Activated naive CD4-positive, alpha-beta T cell treated with anti-CD3 and anti-CD28 coated beads, Interleukin-2, amount 50 U/mL, for 24 hours (primary cell): ENCODE measurements at regions not wholly inside any gene's neighbourhood (a gene's known extent, or its start where the extent isn't known, plus 50 kb on each side); places are given as distances from the start of the nearest gene placed in this dataset.

Experiments
- H3K27ac Mint-ChIP-seq: one replicate; pipeline ENCODE4 v1.8.0; 2021; ENCODE audit warnings: mild to moderate bottlenecking, mixed read lengths
- H3K27me3 Mint-ChIP-seq: one replicate; pipeline ENCODE4 v1.8.0; 2021; ENCODE audit warnings: mixed read lengths
- H3K36me3 Mint-ChIP-seq: one replicate; pipeline ENCODE4 v1.8.0; 2021; ENCODE audit warnings: mixed read lengths
- H3K4me1 Mint-ChIP-seq: one replicate; pipeline ENCODE4 v1.8.0; 2021; ENCODE audit warnings: mixed read lengths
- H3K4me3 Mint-ChIP-seq: one replicate; pipeline ENCODE4 v1.8.0; 2021; ENCODE audit warnings: mild to moderate bottlenecking, mixed read lengths
- H3K9me3 Mint-ChIP-seq: one replicate; pipeline ENCODE4 v1.8.0; 2021; ENCODE audit warnings: mixed read lengths

DNA sequence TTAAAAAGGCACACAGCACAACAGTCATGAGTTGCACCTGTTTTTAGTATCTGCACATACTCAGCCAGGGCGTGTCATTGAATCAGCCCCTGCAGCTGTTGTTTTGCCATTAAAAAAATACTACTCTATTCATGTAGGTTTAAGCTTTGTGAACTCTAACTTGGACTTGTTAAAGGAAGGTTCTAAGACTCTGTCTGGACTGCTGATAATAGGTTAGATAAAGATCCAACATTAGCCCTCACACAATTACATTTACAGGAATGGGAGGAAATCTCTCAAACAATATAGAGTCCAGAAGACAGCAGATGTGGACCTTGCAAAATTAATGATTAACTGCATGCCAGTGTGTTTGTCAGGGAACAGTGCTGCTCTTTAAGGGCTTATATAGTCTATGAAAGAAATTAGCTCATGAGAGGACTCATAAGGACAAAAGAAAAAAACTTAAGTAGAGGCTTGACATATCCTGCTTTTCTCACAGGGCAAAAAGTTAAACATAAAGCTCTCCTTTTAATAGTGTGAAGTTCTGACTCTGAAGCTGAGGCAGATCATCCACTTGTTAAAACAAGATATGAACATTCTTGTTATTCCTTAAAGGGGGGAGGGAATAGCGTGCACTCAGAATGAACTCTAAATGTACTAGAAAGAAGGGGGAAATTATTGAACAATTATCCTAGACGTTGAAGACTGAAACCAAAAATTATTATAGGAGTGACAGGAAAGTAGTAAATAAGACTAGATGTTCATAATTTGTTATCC lies 243.6 kb downstream of the NDFIP2 start:
- Mint-ChIP-seq H3K36me3 (no peaks in the 10 kb centered on the region), H3K9me3 (peaks cover 4% of the 10 kb centered on the region), H3K27ac (no peak overlapping the region), H3K4me1 (no peaks in the 10 kb centered on the region), H3K4me3 (no peak overlapping the region), H3K27me3 (peaks cover 3% of the 10 kb centered on the region)

DNA sequence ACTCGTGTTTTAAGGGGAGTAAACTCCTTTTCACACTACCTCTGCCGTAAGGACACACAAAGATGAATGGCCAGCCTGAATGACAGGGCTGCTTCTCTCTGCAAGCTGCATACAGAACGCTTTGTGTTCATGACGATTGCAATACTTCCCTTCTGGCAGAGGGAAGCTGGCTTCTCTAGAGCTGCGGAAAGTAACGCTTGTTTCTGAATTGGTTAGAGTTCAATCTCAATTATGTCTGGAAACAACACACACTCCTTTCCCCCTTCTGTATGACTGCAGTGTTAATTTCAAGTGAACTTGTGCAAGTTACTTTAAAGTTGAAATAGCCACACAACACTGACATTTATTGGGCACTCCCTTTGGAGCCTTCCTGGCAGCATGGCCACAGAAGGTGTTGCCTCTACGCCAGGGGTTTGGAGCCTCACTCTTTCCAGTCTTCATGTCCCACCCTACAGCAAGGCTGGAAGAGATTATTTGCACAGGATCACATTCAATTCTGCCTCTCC lies 242.6 kb downstream of the NDFIP2 start:
- Mint-ChIP-seq H3K9me3 (peaks cover 4% of the 10 kb centered on the region), H3K4me1 (no peaks in the 10 kb centered on the region), H3K4me3 (no peak overlapping the region)

DNA sequence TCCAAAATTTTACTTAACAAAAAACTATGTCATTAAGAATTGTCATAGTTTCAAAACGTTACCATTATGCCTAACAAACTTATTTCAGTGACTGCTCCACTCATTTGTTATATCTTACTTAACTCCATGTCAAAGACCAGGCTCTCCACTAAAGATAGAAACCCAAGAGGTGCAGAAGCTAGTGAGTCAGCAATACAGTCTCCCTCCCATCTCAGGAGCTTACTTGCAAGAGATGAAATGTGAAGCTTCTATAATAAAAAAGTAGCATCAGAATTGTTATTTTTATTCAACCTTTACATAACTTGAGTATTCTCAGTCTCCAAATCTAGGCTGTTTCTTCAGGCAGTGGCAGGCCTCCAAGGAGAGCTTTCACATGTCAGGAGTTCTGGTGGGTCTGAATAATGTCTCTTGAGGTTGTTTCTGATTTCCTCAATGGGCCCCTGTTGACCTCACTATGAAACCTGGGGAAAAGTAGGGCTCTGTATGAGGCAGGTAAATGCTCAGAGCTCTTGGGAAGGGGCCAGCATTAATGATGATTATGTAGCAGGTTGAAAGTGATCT lies 242.0 kb downstream of the NDFIP2 start:
- Mint-ChIP-seq H3K27ac (no peak overlapping the region), H3K4me3 (no peak overlapping the region), H3K9me3 (peaks cover 4% of the 10 kb centered on the region), H3K36me3 (no peaks in the 10 kb centered on the region), H3K27me3 (peaks cover 3% of the 10 kb centered on the region), H3K4me1 (no peaks in the 10 kb centered on the region)

More for the DNA sequence above, 242.6 kb downstream of the NDFIP2 start:
- H3K27ac Mint-ChIP-seq: peak overlapping the region; percentile 60
- peaks cover 3% of the 10 kb centered on the region for H3K27me3 Mint-ChIP-seq
- no peaks in the 10 kb centered on the region for H3K36me3 Mint-ChIP-seq

DNA sequence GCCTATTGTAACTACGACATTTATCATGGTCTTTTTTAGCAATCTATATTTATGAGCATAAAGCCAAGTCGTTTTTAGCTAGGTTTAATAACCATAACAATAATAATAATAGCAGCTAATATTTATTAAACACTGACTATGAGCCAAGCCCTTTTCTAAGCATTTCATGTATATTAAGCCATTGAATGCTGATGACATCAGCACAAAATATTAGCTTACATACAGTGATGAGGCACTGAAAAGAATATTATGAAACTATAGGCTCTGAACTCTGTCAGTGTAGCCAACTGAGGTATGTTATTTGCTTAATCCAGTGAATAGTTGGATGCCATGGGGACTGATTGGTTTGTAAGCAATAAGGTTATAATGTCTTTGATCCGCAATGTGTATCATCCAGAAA lies 235.2 kb downstream of the NDFIP2 start:
- Mint-ChIP-seq H3K4me3 (no peak overlapping the region), H3K4me1 (no peaks in the 10 kb centered on the region), H3K27ac (no peak overlapping the region), H3K27me3 (peaks cover 6% of the 10 kb centered on the region), H3K36me3 (no peaks in the 10 kb centered on the region), H3K9me3 (peaks cover 7% of the 10 kb centered on the region)

DNA sequence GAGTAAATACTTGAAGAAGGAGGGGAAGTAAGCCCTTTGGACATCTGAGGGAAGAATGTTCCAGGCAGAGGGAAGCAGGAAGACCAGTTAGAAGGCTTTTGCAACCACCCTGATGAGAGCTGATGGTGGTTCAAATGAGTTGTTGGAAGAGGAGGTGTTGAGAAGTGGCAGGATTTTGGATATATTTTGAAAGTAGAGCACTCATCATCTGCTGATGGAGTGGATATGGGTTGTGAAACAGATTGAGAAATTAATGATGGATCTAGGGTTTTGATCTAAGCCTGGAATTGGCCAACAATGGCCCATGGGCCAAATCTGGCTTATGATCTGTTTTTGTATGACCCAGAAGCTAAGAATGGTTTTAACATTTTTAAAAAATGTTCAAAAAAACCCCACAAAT lies 230.7 kb downstream of the NDFIP2 start:
- no peak overlapping the region for H3K27ac Mint-ChIP-seq
- H3K9me3 Mint-ChIP-seq: peaks cover 3% of the 10 kb centered on the region
- no peaks in the 10 kb centered on the region for H3K36me3 Mint-ChIP-seq
- peaks cover 4% of the 10 kb centered on the region for H3K27me3 Mint-ChIP-seq
- H3K4me1 Mint-ChIP-seq: no peaks in the 10 kb centered on the region
- no peak overlapping the region for H3K4me3 Mint-ChIP-seq

DNA sequence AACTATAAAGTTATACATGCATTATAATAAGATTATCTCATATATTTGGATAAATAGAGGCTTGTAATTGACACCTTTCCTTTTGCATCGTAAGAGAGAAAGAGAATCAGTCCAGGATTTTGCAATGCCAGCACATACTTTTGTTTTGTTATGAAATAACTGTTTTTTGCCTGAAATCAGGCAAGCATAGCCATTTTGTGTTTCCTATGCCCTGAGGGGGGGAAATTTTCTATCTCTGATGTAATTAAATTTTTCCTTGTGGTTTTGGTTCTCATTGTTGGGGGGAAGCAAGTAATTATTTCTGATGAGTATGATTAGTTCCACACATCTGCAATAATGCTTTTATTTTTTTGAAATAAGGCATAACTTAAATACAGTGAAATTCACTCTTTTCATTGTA lies 229.4 kb downstream of the NDFIP2 start:
- H3K27me3 Mint-ChIP-seq: peaks cover 4% of the 10 kb centered on the region
- H3K4me1 Mint-ChIP-seq: no peaks in the 10 kb centered on the region
- H3K27ac Mint-ChIP-seq: no peak overlapping the region
- H3K36me3 Mint-ChIP-seq: no peaks in the 10 kb centered on the region
- H3K4me3 Mint-ChIP-seq: no peak overlapping the region
- peaks cover 3% of the 10 kb centered on the region for H3K9me3 Mint-ChIP-seq

DNA sequence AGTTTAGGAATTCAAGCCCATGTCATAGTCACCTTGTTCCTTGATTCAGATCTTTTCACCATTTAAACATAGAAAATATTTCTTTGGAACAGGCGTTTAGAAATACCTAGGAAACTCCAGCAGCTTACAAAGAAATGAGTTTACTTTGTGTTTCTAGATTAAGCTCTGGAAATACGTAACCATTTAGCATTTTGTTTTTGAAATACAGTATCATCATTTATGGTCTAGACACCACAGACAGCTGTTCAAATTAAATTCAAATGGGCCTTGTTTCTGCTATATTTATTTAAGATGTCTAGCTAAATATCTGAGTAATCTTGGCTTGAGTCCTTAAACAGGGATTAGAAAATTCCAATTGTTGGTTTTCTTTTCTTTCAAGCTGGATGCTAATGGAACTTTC lies 228.5 kb downstream of the NDFIP2 start:
- Mint-ChIP-seq H3K4me1 (no peaks in the 10 kb centered on the region), H3K27me3 (peaks cover 4% of the 10 kb centered on the region), H3K9me3 (peaks cover 3% of the 10 kb centered on the region), H3K27ac (no peak overlapping the region), H3K4me3 (no peak overlapping the region), H3K36me3 (no peaks in the 10 kb centered on the region)

DNA sequence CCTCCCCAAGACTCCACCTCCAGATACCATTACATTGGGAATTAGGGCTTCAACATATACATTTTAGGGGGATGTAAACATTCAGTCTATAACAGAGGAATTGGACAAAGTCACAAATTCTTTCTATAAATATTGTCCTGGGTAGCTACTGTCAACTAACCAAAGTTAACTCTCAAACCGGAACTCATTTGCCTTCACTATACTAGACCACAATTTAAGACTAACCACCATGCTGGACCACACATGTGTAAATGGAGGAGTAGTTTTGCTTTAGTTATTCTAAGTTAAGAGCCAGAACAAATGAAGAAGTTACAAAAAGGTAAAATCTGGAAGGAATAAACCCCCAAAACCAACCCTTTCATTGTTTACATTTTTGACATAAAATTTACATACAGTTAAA lies 222.8 kb downstream of the NDFIP2 start:
- H3K4me3 Mint-ChIP-seq: no peak overlapping the region
- peaks cover 4% of the 10 kb centered on the region for H3K27me3 Mint-ChIP-seq
- no peaks in the 10 kb centered on the region for H3K36me3 Mint-ChIP-seq
- no peaks in the 10 kb centered on the region for H3K4me1 Mint-ChIP-seq
- no peaks in the 10 kb centered on the region for H3K9me3 Mint-ChIP-seq
- no peak overlapping the region for H3K27ac Mint-ChIP-seq

DNA sequence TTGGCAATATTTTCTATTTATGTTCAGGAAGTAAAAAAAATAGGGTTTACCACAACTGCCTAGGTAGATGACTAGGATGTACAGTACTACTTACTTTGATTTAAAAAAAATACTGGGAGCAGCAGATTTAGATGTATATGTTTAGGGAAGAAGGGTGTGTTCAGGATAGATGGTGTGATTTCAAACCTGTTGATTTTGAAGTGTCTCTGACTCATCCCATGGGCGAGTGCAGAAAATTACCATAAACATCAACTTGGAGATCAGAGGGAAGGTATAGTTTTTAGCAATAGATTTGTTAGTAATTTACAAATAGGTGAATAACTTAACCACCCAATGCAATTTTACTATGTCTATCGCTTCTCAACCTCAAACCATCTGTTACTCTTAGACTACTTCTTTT lies 214.8 kb downstream of the NDFIP2 start:
- H3K27ac Mint-ChIP-seq: no peak overlapping the region
- peaks cover 10% of the 10 kb centered on the region for H3K27me3 Mint-ChIP-seq
- no peak overlapping the region for H3K4me3 Mint-ChIP-seq
- H3K36me3 Mint-ChIP-seq: no peaks in the 10 kb centered on the region
- no peaks in the 10 kb centered on the region for H3K4me1 Mint-ChIP-seq
- H3K9me3 Mint-ChIP-seq: no peaks in the 10 kb centered on the region

DNA sequence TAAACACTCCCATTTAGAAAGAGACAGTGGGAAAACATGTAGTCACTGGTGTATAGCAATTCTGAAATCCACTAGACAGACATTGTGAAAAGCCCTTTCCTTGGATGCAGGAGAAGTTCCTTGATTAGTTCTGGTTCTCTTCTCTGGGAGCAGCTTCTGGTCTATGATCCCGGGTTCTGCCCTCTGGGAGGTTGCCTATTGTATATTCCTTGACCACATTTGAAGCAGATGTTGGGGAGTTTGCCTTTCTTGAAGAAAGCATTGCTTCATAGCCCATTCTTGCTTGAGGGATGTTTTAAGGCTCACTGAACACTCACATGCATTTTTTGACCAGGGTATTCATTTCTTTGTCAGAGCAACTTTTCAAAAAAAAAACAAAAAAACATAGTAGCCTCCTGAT lies 211.9 kb downstream of the NDFIP2 start:
- H3K36me3 Mint-ChIP-seq: no peaks in the 10 kb centered on the region
- no peaks in the 10 kb centered on the region for H3K4me1 Mint-ChIP-seq
- H3K9me3 Mint-ChIP-seq: no peaks in the 10 kb centered on the region
- H3K4me3 Mint-ChIP-seq: no peak overlapping the region
- H3K27ac Mint-ChIP-seq: no peak overlapping the region
- peaks cover 6% of the 10 kb centered on the region for H3K27me3 Mint-ChIP-seq

DNA sequence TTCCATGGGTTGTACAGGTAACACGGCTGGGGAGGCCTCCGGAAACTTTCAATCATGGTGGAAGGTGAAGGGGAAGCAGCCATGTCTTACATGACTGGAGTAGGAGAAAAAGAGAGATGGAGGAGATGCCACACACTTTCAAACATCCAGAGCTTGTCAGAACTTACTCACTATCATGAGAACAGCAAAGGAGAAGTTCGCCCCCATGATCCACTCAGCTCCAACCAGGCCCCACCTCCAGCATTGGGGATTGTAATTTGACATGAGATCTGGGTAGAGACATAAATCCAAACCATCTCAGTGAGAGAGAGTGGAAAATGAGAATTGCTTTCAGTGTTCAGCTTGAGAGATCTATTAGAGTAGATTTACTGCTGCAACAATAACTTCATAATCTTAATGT lies 210.9 kb downstream of the NDFIP2 start:
- H3K27me3 Mint-ChIP-seq: peaks cover 6% of the 10 kb centered on the region
- H3K9me3 Mint-ChIP-seq: no peaks in the 10 kb centered on the region
- no peak overlapping the region for H3K4me3 Mint-ChIP-seq
- H3K4me1 Mint-ChIP-seq: no peaks in the 10 kb centered on the region
- H3K27ac Mint-ChIP-seq: no peak overlapping the region
- no peaks in the 10 kb centered on the region for H3K36me3 Mint-ChIP-seq

DNA sequence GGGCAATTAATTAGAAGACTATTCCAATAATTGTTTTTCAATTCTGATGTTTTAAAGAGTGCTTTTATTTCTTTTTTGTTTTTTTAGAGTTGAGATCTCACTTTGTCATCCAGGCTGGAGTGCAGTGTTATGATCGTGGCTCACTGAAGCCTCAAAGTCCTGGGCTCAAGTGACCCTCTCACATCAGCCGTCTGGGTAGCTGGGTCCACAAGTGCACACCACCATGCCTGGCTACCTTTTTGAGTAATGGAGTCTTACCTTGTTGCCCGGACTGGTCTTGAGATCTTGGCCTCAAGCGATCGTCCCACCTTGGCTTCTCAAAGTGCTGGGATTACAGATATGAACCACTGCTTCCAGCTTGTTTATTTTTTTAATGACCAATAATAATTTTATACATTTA lies 207.8 kb downstream of the NDFIP2 start:
- Mint-ChIP-seq H3K4me3 (no peak overlapping the region), H3K9me3 (no peaks in the 10 kb centered on the region), H3K27ac (no peak overlapping the region), H3K27me3 (peaks cover 1% of the 10 kb centered on the region), H3K36me3 (no peaks in the 10 kb centered on the region), H3K4me1 (no peaks in the 10 kb centered on the region)

DNA sequence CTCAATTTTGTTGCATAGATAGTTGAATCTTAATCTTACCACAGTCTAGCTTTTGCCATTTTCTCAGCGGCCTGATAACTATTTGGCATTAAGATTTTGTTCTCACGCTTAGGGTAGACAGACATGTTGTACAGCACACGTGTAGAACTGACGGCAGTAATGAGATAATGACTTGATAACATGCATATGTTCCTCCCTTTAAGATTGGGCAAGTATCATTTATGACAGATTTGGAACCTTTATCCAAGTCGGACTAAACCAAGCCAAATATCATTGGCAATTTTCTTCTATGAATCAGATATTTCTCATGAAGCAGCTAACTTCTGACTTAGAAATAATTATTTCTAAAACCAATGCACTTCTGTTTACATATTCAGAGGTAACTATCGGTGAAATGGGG lies 205.5 kb downstream of the NDFIP2 start:
- H3K4me1 Mint-ChIP-seq: no peaks in the 10 kb centered on the region
- H3K27me3 Mint-ChIP-seq: peaks cover 1% of the 10 kb centered on the region
- H3K4me3 Mint-ChIP-seq: no peak overlapping the region
- no peaks in the 10 kb centered on the region for H3K9me3 Mint-ChIP-seq
- no peak overlapping the region for H3K27ac Mint-ChIP-seq
- H3K36me3 Mint-ChIP-seq: no peaks in the 10 kb centered on the region

DNA sequence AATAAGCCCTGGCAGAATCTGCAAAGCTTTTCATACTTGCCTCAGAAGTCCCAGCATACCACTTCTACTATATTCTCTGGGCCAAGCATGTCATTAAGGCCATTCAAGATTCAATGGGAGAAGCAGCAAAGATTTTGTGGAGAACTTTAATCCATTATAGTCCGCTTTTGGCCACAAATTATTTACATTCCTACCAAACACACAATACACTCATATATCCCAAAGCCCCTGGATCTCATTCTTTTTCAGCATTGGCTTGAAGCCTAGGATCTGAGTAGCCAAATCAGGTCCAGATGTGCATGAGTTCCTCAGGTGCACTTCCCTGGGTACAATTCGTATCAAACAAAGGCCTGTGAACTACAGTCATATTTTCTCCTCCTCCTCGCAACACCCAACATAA lies 203.4 kb downstream of the NDFIP2 start:
- no peaks in the 10 kb centered on the region for H3K4me1 Mint-ChIP-seq
- H3K27ac Mint-ChIP-seq: no peak overlapping the region
- H3K27me3 Mint-ChIP-seq: peaks cover 2% of the 10 kb centered on the region
- H3K4me3 Mint-ChIP-seq: no peak overlapping the region
- H3K9me3 Mint-ChIP-seq: peaks cover 1% of the 10 kb centered on the region
- H3K36me3 Mint-ChIP-seq: no peaks in the 10 kb centered on the region

DNA sequence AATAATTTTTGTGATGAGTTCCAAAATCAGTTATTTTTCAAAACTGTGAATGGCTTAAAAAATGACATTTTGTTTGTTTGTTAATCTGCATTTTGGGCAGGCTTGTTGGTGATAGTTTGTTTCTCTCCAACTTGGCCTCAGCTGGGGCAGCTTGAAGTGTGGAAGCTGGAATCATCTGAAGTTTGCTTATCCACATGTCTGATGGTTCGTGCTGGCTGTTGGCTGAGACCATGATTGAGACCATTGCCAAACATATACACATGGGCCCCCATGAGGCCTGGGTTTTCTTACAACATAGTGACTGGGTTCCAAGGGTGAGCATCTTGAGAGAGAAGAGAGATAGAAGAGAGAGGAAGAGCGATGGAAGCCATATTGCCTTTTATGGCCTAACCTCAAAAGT lies 201.2 kb downstream of the NDFIP2 start:
- Mint-ChIP-seq H3K27ac (no peak overlapping the region), H3K27me3 (peaks cover 4% of the 10 kb centered on the region), H3K9me3 (peaks cover 4% of the 10 kb centered on the region), H3K4me1 (no peaks in the 10 kb centered on the region), H3K36me3 (no peaks in the 10 kb centered on the region), H3K4me3 (no peak overlapping the region)

DNA sequence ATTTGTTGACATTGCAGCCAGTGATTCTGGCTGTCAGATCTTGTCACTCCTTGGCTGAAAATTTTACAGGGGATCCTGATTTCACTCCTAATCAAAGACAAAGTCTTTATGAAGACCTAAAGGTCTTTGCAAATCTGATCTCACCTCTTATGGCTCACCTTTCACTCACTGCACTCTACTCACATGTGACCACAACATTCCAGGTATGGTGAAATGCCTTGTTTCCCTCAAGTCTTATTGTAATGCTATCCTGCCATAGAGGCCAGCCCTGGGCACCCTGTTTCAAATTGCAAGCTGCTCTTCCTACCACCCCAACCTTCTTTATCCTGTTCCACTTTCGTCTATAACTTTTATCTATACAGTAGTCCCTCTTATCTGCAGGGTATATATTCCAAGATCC lies 200.1 kb downstream of the NDFIP2 start:
- Mint-ChIP-seq H3K36me3 (no peaks in the 10 kb centered on the region), H3K27me3 (peaks cover 4% of the 10 kb centered on the region), H3K4me3 (no peak overlapping the region), H3K4me1 (no peaks in the 10 kb centered on the region), H3K9me3 (peaks cover 4% of the 10 kb centered on the region), H3K27ac (no peak overlapping the region)

DNA sequence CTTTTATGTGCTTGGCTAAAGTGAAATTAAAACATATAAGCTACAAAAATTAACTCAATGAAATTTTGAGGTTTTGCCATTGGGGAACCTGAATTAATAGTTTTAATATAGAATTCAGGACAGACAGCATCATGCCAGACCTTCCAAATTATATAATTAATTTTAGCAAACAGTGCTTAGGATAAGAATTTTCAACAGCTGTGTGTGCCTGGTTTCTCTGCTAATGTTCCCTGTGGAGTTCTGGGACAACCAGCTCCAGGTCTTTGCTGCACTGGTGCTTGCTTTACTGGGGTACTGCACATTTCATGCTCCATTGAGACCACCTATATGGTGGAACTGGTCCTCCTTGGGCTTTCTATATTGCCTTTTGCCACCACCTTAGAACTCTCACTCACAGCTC lies 199.5 kb downstream of the NDFIP2 start:
- Mint-ChIP-seq H3K27me3 (peaks cover 4% of the 10 kb centered on the region), H3K4me1 (no peaks in the 10 kb centered on the region), H3K9me3 (peaks cover 4% of the 10 kb centered on the region), H3K36me3 (no peaks in the 10 kb centered on the region), H3K27ac (no peak overlapping the region), H3K4me3 (no peak overlapping the region)
